GM10266 (cell line): ENCODE measurements at regions not wholly inside any gene's neighbourhood (a gene's known extent, or its start where the extent isn't known, plus 50 kb on each side); places are given as distances from the start of the nearest gene placed in this dataset.

Experiments
- DNase-seq: peaks from one replicate; pipeline ENCODE4 v3.0.0; 2012; ENCODE audit errors: extremely low spot score
- CTCF ChIP-seq: IDR thresholded peaks from 2 replicates; pipeline ENCODE4 v1.5.1; 2012; ENCODE audit warnings: mild to moderate bottlenecking, low read depth; ENCODE audit not compliant: control insufficient read depth, insufficient read depth; ENCODE audit errors: missing control alignments

GRCh38 chr1:219703368-219703639, 90.4 kb upstream of the ZC3H11B start:
- no peak for TF ChIP-seq CTCF
- DNase-seq: no peak

GRCh38 chr1:219701476-219701875, 88.6 kb upstream of the ZC3H11B start:
- TF ChIP-seq CTCF: no peak
- DNase-seq: no peak

GRCh38 chr1:219699870-219700269, 87.0 kb upstream of the ZC3H11B start:
- TF ChIP-seq CTCF: no peak
- DNase-seq: no peak

GRCh38 chr1:219697682-219698081, 84.8 kb upstream of the ZC3H11B start:
- DNase-seq: no peak
- TF ChIP-seq CTCF: no peak

GRCh38 chr1:219692981-219693380, 80.1 kb upstream of the ZC3H11B start:
- no peak for TF ChIP-seq CTCF
- DNase-seq: no peak

- TF ChIP-seq CTCF: no peak
Measured at GRCh38 chr1:219689774-219690173, 76.9 kb upstream of the ZC3H11B start.

GRCh38 chr1:219687779-219688178, 74.9 kb upstream of the ZC3H11B start:
- TF ChIP-seq CTCF: no peak
- no peak for DNase-seq

More at GRCh38 chr1:219689774-219690173, 76.9 kb upstream of the ZC3H11B start:
- no peak for DNase-seq
